NCI-H2227 (cell line): ENCODE measurements at regions not wholly inside any gene's neighbourhood (a gene's known extent, or its start where the extent isn't known, plus 50 kb on each side); places are given as distances from the start of the nearest gene placed in this dataset.

ENCODE experiments used
- DNase-seq: peaks from one replicate; lab custom pipeline; 2025; ENCODE audit not compliant: unreplicated experiment; lab: John Stamatoyannopoulos, UW

GRCh38 chr2:145290986-145291385, 771.1 kb upstream of the ZEB2 start:
- DNase-seq: no peak

- no peak for DNase-seq
These were observed 770.0 kb upstream of the ZEB2 start for GRCh38 chr2:145289946-145290345.

GRCh38 chr2:145288650-145289496, 769.0 kb upstream of the ZEB2 start:
- no peak for DNase-seq

- DNase-seq: no peak
These were observed 767.8 kb upstream of the ZEB2 start for GRCh38 chr2:145287736-145288135.

GRCh38 chr2:145286716-145287275, 766.9 kb upstream of the ZEB2 start:
- no peak for DNase-seq

- DNase-seq: no peak
These were observed 764.6 kb upstream of the ZEB2 start for GRCh38 chr2:145284551-145284950.

- no peak for DNase-seq
These were observed 763.2 kb upstream of the ZEB2 start for GRCh38 chr2:145283131-145283530.

- DNase-seq: no peak
These were observed 758.0 kb upstream of the ZEB2 start for GRCh38 chr2:145277922-145278321.

GRCh38 chr2:145273840-145274239, 753.9 kb upstream of the ZEB2 start:
- DNase-seq: no peak

- DNase-seq: no peak
These were observed 749.0 kb upstream of the ZEB2 start for GRCh38 chr2:145268931-145269330.

GRCh38 chr2:145267451-145267850, 747.5 kb upstream of the ZEB2 start:
- no peak for DNase-seq

- no peak for DNase-seq
These were observed 745.3 kb upstream of the ZEB2 start for GRCh38 chr2:145265244-145265643.

- no peak for DNase-seq
These were observed 740.8 kb upstream of the ZEB2 start for GRCh38 chr2:145260674-145261073.

- no peak for DNase-seq
These were observed 740.2 kb upstream of the ZEB2 start for GRCh38 chr2:145260081-145260480.

GRCh38 chr2:145258903-145259579, 739.1 kb upstream of the ZEB2 start:
- no peak for DNase-seq

- no peak for DNase-seq
These were observed 738.0 kb upstream of the ZEB2 start for GRCh38 chr2:145257931-145258330.

GRCh38 chr2:145256551-145256950, 736.6 kb upstream of the ZEB2 start:
- DNase-seq: no peak

- DNase-seq: no peak
These were observed 734.4 kb upstream of the ZEB2 start for GRCh38 chr2:145254291-145254690.

GRCh38 chr2:145253492-145253891, 733.6 kb upstream of the ZEB2 start:
- no peak for DNase-seq

- no peak for DNase-seq
These were observed 725.5 kb upstream of the ZEB2 start for GRCh38 chr2:145245268-145245870.

GRCh38 chr2:145235312-145235711, 715.4 kb upstream of the ZEB2 start:
- no peak for DNase-seq

GRCh38 chr2:145230546-145230945, 710.6 kb upstream of the ZEB2 start:
- DNase-seq: no peak
